Activated B cell treated with CpG ODN at 0.5 μM for 24 hours (primary cell): ENCODE measurements at regions not wholly inside any gene's neighbourhood (a gene's known extent, or its start where the extent isn't known, plus 50 kb on each side); places are given as distances from the start of the nearest gene placed in this dataset.

Source experiments
- ATAC-seq: fragments of 200-7000 bp; cut with Tn5 transposase; one replicate; pipeline ENCODE4 v1.10.0; 2021; ENCODE audit warnings: low read depth, mild to moderate bottlenecking, moderate library complexity
- CTCF ChIA-PET: fragments of 350-600 bp; sonication (Branson Sonifier 250); formaldehyde crosslinking; loops from one replicate; lab custom pipeline; 2021; ENCODE audit warnings: antibody characterized with exemption; lab: Charles Lee
- POLR2A ChIA-PET: fragments of 350-600 bp; sonication (Branson Sonifier 250); formaldehyde crosslinking; loops from one replicate; lab custom pipeline; 2021; ENCODE audit warnings: antibody characterized with exemption; lab: Charles Lee
- DNase-seq: peaks from one replicate; pipeline ENCODE4 v3.0.0; 2022
- H3K27ac Mint-ChIP-seq: one replicate; pipeline ENCODE4 v1.8.0; 2020; ENCODE audit warnings: mixed read lengths
- H3K27me3 Mint-ChIP-seq: one replicate; pipeline ENCODE4 v1.8.0; 2021; ENCODE audit warnings: mixed read lengths
- H3K36me3 Mint-ChIP-seq: one replicate; pipeline ENCODE4 v1.8.0; 2021; ENCODE audit warnings: low read depth, mixed read lengths
- H3K4me1 Mint-ChIP-seq: one replicate; pipeline ENCODE4 v1.8.0; 2021; ENCODE audit warnings: mixed read lengths
- H3K4me3 Mint-ChIP-seq: one replicate; pipeline ENCODE4 v1.8.0; 2020; ENCODE audit warnings: mild to moderate bottlenecking, mixed read lengths
- H3K9me3 Mint-ChIP-seq: one replicate; pipeline ENCODE4 v1.8.0; 2020; ENCODE audit warnings: mixed read lengths
- CTCF ChIP-seq: fragments of 200-600 bp; IDR thresholded peaks from one replicate; pipeline ENCODE4 v1.8.0; 2022; ENCODE audit warnings: antibody characterized with exemption, mild to moderate bottlenecking
- intact Hi-C: fragments of 100-400 bp; cut with micrococcal nuclease; formaldehyde crosslinking; loops from one replicate; pipeline ENCODE4 v1.15.1; 2024

- no peak for TF ChIP-seq CTCF
- H3K9me3 Mint-ChIP-seq, result no peaks in the 10 kb centered on the region
- no peaks in the 10 kb centered on the region for H3K27me3 Mint-ChIP-seq
- no peak for DNase-seq
- ATAC-seq, result no peak
- no peaks in the 10 kb centered on the region for H3K36me3 Mint-ChIP-seq
- POLR2A ChIA-PET, result no interaction called here
- H3K4me3 Mint-ChIP-seq, result no peak overlapping the region
- intact Hi-C loops, result no loop called here
- CTCF ChIA-PET, result interaction anchor here (1.6 kb wide), 1 partner anchor 66 kb away, joined by 3 read pairs; no protein-coding TSS in a partner anchor
- no peaks in the 10 kb centered on the region for H3K4me1 Mint-ChIP-seq
- H3K27ac Mint-ChIP-seq, result no peak overlapping the region
These were observed 185.3 kb upstream of the PLPP4 start for GRCh38 chr10:120271696-120272095.

GRCh38 chr10:120272350-120272749 lies 184.7 kb upstream of the PLPP4 start:
- Mint-ChIP-seq H3K4me3 (no peak overlapping the region), H3K4me1 (no peaks in the 10 kb centered on the region), H3K27ac (no peak overlapping the region), H3K9me3 (no peaks in the 10 kb centered on the region), H3K36me3 (no peaks in the 10 kb centered on the region), H3K27me3 (peaks cover 2% of the 10 kb centered on the region)
- DNase-seq, result no peak
- intact Hi-C loops, result no loop called here
- CTCF ChIA-PET, result interaction anchor here (1.6 kb wide), 1 partner anchor 66 kb away, joined by 3 read pairs; no protein-coding TSS in a partner anchor
- TF ChIP-seq CTCF, result no peak
- POLR2A ChIA-PET, result no interaction called here
- no peak for ATAC-seq

GRCh38 chr10:120278069-120278468 lies 179.0 kb upstream of the PLPP4 start:
- no peak for TF ChIP-seq CTCF
- ChIA-PET POLR2A (no interaction called here), CTCF (no interaction called here)
- ATAC-seq (no peak), DNase-seq (no peak)
- H3K27ac Mint-ChIP-seq, result no peak overlapping the region
- H3K4me3 Mint-ChIP-seq, result no peak overlapping the region
- no peaks in the 10 kb centered on the region for H3K36me3 Mint-ChIP-seq
- peaks cover 2% of the 10 kb centered on the region for H3K27me3 Mint-ChIP-seq
- intact Hi-C loops, result no loop called here
- no peaks in the 10 kb centered on the region for H3K9me3 Mint-ChIP-seq
- no peaks in the 10 kb centered on the region for H3K4me1 Mint-ChIP-seq

- TF ChIP-seq CTCF, result no peak
- intact Hi-C loops, result no loop called here
- Mint-ChIP-seq H3K27ac (no peak overlapping the region), H3K4me3 (no peak overlapping the region), H3K4me1 (no peaks in the 10 kb centered on the region), H3K27me3 (peaks cover 2% of the 10 kb centered on the region), H3K9me3 (no peaks in the 10 kb centered on the region), H3K36me3 (no peaks in the 10 kb centered on the region)
- CTCF ChIA-PET, result no interaction called here
- POLR2A ChIA-PET, result no interaction called here
- ATAC-seq (no peak), DNase-seq (no peak)
These were observed 177.8 kb upstream of the PLPP4 start for GRCh38 chr10:120279196-120279595.

- intact Hi-C loops, result no loop called here
- H3K36me3 Mint-ChIP-seq, result no peaks in the 10 kb centered on the region
- ATAC-seq (no peak), DNase-seq (no peak)
- ChIA-PET POLR2A (no interaction called here), CTCF (no interaction called here)
- no peaks in the 10 kb centered on the region for H3K27me3 Mint-ChIP-seq
- H3K9me3 Mint-ChIP-seq, result no peaks in the 10 kb centered on the region
- no peak overlapping the region for H3K4me3 Mint-ChIP-seq
- no peak overlapping the region for H3K27ac Mint-ChIP-seq
- H3K4me1 Mint-ChIP-seq, result no peaks in the 10 kb centered on the region
- TF ChIP-seq CTCF, result no peak
These were observed 174.6 kb upstream of the PLPP4 start for GRCh38 chr10:120282421-120282820.
